ENCODE measurements at regions not wholly inside any gene's neighbourhood (a gene's known extent, or its start where the extent isn't known, plus 50 kb on each side); places are given as distances from the start of the nearest gene placed in this dataset.

DNA sequence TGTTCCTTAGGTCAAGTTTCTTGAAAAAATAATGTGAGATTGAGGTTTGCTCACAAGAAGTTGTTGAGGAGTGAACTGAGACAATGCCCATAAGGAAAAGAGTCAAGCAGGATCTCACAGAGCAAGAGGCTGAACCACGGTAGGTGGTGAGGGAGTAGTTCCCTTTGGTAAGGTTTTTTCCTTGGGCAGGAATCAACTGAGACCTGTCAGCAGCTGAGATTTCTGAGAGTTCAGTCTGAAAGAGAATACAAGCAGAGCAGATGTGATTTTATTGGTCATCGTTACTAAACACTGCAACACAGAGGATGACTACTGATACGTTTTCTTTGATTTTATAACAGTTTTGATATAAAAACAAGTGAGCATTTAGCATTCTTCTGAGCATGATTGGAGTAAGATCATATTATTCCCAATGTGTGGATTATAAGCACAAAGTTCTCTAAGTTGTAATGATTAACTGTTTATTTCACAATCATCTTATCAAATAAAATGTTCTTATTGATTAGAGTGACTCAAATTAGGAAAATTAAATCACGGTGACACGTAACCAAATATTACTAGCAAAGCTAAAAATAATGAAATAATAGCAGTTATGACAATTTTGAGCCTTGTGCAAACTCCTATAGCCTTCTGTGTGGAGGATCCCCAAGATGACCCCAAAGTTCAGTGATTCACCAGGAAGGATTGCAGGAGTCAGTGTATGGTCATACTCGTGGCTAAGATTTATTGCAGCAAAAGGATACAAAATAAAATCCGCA is 346.2 kb upstream of the ZNF717 start:
- TF ChIP-seq, protein P1, sequence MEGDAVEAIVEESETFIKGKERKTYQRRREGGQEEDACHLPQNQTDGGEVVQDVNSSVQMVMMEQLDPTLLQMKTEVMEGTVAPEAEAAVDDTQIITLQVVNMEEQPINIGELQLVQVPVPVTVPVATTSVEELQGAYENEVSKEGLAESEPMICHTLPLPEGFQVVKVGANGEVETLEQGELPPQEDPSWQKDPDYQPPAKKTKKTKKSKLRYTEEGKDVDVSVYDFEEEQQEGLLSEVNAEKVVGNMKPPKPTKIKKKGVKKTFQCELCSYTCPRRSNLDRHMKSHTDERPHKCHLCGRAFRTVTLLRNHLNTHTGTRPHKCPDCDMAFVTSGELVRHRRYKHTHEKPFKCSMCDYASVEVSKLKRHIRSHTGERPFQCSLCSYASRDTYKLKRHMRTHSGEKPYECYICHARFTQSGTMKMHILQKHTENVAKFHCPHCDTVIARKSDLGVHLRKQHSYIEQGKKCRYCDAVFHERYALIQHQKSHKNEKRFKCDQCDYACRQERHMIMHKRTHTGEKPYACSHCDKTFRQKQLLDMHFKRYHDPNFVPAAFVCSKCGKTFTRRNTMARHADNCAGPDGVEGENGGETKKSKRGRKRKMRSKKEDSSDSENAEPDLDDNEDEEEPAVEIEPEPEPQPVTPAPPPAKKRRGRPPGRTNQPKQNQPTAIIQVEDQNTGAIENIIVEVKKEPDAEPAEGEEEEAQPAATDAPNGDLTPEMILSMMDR (IDR thresholded peaks at IDR 0.05) = no peak
- TF ChIP-seq POLR2A (IDR thresholded peaks at IDR 0.05) = no peak

Measured in lower leg skin (tissue), 3 donors.